ENCODE measurements at regions not wholly inside any gene's neighbourhood (a gene's known extent, or its start where the extent isn't known, plus 50 kb on each side); places are given as distances from the start of the nearest gene placed in this dataset.

- TF ChIP-seq EZH2 (IDR thresholded peaks at IDR 0.05; ENCODE audit: low read length, missing control alignments) (no peak), CTCF (conservative IDR thresholded peaks at IDR 0.05 in 1 of 2, IDR thresholded peaks at IDR 0.05 in 1 of 2; ENCODE audit: low read depth in 1 of 2, low read length in 2 of 2) (no peak)
- Histone ChIP-seq H3K4me3 (replicated peaks in 1 of 4; ENCODE audit: control extremely low read depth in 1 of 4, insufficient read depth in 1 of 4, low read depth in 3 of 4, low read length in 4 of 4) (no peak overlapping the region), H3K4me1 (ENCODE audit: control insufficient read depth, extremely low read depth, insufficient read depth, low read length) (no peaks in the 10 kb centered on the region), H2AFZ (ENCODE audit: low read length) (no peak overlapping the region), H3K27ac (ENCODE audit: insufficient read depth, low read length) (no peak overlapping the region), H3K27me3 (ENCODE audit: control insufficient read depth, insufficient read depth, low read length) (no peaks in the 10 kb centered on the region), H3K4me2 (ENCODE audit: extremely low read depth, insufficient read depth, low read length) (no peak overlapping the region), H3K9ac (ENCODE audit: insufficient read depth, low read length) (no peak overlapping the region), H3K36me3 (ENCODE audit: control insufficient read depth, insufficient read depth, low read length) (no peaks in the 10 kb centered on the region), H4K20me1 (ENCODE audit: control insufficient read depth, extremely low read depth, insufficient read depth, low read length) (no peaks in the 10 kb centered on the region), H3K79me2 (ENCODE audit: control insufficient read depth, insufficient read depth, low read length) (no peaks in the 10 kb centered on the region), H3K9me3 (ENCODE audit: control insufficient read depth, insufficient read depth, low read depth, low read length) (no peaks in the 10 kb centered on the region)
- DNase-seq (ENCODE audit: low read depth in 2 of 2): peak in 1 of 2 donors; percentile 21
Measured at GRCh38 chr16:9607515-9608230, 516.2 kb downstream of the HAPSTR1 start.

- no peaks in the 10 kb centered on the region for H4K20me1 ChIP-seq (ENCODE audit: control insufficient read depth, extremely low read depth, insufficient read depth, low read length)
- no peaks in the 10 kb centered on the region for H3K36me3 ChIP-seq (ENCODE audit: control insufficient read depth, insufficient read depth, low read length)
- no peak overlapping the region for H3K4me2 ChIP-seq (ENCODE audit: extremely low read depth, insufficient read depth, low read length)
- no peak overlapping the region for H3K9ac ChIP-seq (ENCODE audit: insufficient read depth, low read length)
- no peaks in the 10 kb centered on the region for H3K27me3 ChIP-seq (ENCODE audit: control insufficient read depth, insufficient read depth, low read length)
- H3K4me1 ChIP-seq (ENCODE audit: control insufficient read depth, extremely low read depth, insufficient read depth, low read length): no peaks in the 10 kb centered on the region
- no peak overlapping the region for H3K4me3 ChIP-seq (replicated peaks in 1 of 4; ENCODE audit: control extremely low read depth in 1 of 4, insufficient read depth in 1 of 4, low read depth in 3 of 4, low read length in 4 of 4)
- no peaks in the 10 kb centered on the region for H3K9me3 ChIP-seq (ENCODE audit: control insufficient read depth, insufficient read depth, low read depth, low read length)
- H3K79me2 ChIP-seq (ENCODE audit: control insufficient read depth, insufficient read depth, low read length): no peaks in the 10 kb centered on the region
- no peak for TF ChIP-seq CTCF (conservative IDR thresholded peaks at IDR 0.05 in 1 of 2, IDR thresholded peaks at IDR 0.05 in 1 of 2; ENCODE audit: low read depth in 1 of 2, low read length in 2 of 2)
- no peak for TF ChIP-seq EZH2 (IDR thresholded peaks at IDR 0.05; ENCODE audit: low read length, missing control alignments)
- no peak for DNase-seq (ENCODE audit: low read depth in 2 of 2)
- no peak overlapping the region for H3K27ac ChIP-seq (ENCODE audit: insufficient read depth, low read length)
- H2AFZ ChIP-seq (ENCODE audit: low read length): no peak overlapping the region
Measured at GRCh38 chr16:9610727-9611126, 519.3 kb downstream of the HAPSTR1 start.

- TF ChIP-seq EZH2 (IDR thresholded peaks at IDR 0.05; ENCODE audit: low read length, missing control alignments) (no peak), CTCF (conservative IDR thresholded peaks at IDR 0.05 in 1 of 2, IDR thresholded peaks at IDR 0.05 in 1 of 2; ENCODE audit: low read depth in 1 of 2, low read length in 2 of 2) (no peak)
- no peak overlapping the region for H3K27ac ChIP-seq (ENCODE audit: insufficient read depth, low read length)
- no peaks in the 10 kb centered on the region for H3K79me2 ChIP-seq (ENCODE audit: control insufficient read depth, insufficient read depth, low read length)
- no peaks in the 10 kb centered on the region for H4K20me1 ChIP-seq (ENCODE audit: control insufficient read depth, extremely low read depth, insufficient read depth, low read length)
- H3K4me1 ChIP-seq (ENCODE audit: control insufficient read depth, extremely low read depth, insufficient read depth, low read length): no peaks in the 10 kb centered on the region
- H3K9ac ChIP-seq (ENCODE audit: insufficient read depth, low read length): no peak overlapping the region
- DNase-seq (ENCODE audit: low read depth in 2 of 2): peak in 1 of 2 donors; percentile 33
- no peak overlapping the region for H2AFZ ChIP-seq (ENCODE audit: low read length)
- no peaks in the 10 kb centered on the region for H3K27me3 ChIP-seq (ENCODE audit: control insufficient read depth, insufficient read depth, low read length)
- H3K9me3 ChIP-seq (ENCODE audit: control insufficient read depth, insufficient read depth, low read depth, low read length): no peaks in the 10 kb centered on the region
- no peak overlapping the region for H3K4me2 ChIP-seq (ENCODE audit: extremely low read depth, insufficient read depth, low read length)
- H3K36me3 ChIP-seq (ENCODE audit: control insufficient read depth, insufficient read depth, low read length): no peaks in the 10 kb centered on the region
- H3K4me3 ChIP-seq (replicated peaks in 1 of 4; ENCODE audit: control extremely low read depth in 1 of 4, insufficient read depth in 1 of 4, low read depth in 3 of 4, low read length in 4 of 4): no peak overlapping the region
Measured at GRCh38 chr16:9612267-9612666, 520.8 kb downstream of the HAPSTR1 start.

All from fibroblast of lung (primary cell).